GM12865 (cell line): ENCODE measurements at regions not wholly inside any gene's neighbourhood (a gene's known extent, or its start where the extent isn't known, plus 50 kb on each side); places are given as distances from the start of the nearest gene placed in this dataset.

Experiments used
- DNase-seq: peaks from one replicate; pipeline ENCODE4 v3.0.0; 2010; ENCODE audit warnings: low read depth
- H3K4me3 ChIP-seq: 2 replicates; pipeline ENCODE4 v1.5.1; 2011; ENCODE audit warnings: mild to moderate bottlenecking, low read depth, low read length, control low read depth
- TF ChIP-seq, protein P1 (sequence below): IDR thresholded peaks from 2 replicates; pipeline ENCODE4 v1.5.1; 2011; ENCODE audit warnings: low read length, control low read depth, low read depth, inconsistent platforms; ENCODE audit not compliant: insufficient read depth; ENCODE audit errors: missing control alignments

DNA sequence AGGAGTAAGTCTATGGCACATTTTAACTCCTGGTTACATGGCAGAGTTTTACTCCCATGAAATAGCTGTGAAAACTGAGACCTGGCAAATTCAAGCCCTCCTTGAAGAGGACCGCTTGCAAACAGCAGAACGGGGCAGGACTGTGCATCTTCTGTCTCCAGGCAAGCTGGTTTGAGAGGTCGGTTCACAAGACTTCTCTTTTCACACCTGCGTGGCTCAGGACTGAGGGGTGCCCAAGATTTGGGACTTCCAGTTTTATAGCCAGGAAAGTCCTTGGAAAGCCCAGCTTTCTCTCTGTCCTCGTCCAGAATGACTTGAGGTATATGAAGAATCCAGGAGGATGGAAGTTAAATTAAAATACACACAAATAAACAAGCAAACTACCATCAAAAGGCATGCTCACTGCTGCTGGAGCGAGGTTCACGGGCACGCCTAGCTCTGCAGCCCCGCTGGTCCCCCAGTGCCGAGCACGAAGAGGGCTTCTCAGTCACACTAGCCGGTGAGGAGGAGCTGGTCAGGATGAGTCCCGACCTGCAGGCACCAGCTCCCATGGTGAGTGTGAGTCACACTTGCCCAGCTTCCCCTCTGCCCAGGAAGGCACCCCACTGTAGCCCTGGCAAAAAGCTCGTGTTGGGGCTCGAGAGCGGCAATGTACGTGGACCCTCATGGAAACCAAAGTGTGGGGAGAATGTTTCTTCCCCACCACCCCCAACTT is 1382.4 kb downstream of the BRD1 start:
- TF ChIP-seq, protein P1, sequence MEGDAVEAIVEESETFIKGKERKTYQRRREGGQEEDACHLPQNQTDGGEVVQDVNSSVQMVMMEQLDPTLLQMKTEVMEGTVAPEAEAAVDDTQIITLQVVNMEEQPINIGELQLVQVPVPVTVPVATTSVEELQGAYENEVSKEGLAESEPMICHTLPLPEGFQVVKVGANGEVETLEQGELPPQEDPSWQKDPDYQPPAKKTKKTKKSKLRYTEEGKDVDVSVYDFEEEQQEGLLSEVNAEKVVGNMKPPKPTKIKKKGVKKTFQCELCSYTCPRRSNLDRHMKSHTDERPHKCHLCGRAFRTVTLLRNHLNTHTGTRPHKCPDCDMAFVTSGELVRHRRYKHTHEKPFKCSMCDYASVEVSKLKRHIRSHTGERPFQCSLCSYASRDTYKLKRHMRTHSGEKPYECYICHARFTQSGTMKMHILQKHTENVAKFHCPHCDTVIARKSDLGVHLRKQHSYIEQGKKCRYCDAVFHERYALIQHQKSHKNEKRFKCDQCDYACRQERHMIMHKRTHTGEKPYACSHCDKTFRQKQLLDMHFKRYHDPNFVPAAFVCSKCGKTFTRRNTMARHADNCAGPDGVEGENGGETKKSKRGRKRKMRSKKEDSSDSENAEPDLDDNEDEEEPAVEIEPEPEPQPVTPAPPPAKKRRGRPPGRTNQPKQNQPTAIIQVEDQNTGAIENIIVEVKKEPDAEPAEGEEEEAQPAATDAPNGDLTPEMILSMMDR = no peak
- no peak for DNase-seq
- H3K4me3 ChIP-seq = no peak overlapping the region

DNA sequence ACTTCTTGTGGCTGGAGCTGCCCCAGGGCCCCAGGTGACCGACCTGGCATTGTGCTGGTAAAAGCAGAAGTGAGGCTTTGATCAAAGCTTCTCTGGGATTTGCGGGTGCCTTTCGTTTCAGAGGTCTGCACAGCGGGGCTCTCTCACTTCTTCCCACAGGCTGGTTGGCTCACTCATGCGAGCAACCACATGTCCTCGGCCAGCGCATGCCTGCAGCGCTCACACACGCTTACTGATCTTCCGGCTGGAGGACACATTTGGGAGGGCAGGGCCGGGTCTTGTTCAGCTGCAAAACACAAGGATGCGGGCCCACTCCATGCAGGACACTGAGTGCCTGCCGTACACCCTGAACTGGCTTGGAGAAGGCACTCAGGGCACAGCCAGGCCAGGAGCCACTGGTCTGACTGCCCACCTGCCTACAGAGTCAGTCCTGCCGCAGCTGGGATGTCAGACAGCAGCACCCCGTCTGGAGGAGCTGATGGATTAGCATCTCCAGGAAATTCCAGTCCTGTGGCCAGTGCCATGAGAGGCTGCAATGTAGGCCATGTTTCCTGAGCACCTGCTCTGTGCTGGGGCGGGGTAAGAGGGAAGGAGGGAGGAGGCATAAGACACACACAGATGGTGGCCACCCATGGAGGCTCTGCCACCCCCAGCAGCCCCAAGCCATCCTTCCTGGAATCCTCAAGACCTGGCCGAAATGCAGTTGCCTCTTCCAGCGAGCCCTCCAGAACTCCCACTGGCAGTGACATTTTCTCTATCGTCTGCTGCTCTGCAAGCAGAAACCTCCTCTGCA is 1383.2 kb downstream of the BRD1 start:
- no peak overlapping the region for H3K4me3 ChIP-seq
- TF ChIP-seq, protein P1 = no peak
- peak; percentile 50 for DNase-seq

DNA sequence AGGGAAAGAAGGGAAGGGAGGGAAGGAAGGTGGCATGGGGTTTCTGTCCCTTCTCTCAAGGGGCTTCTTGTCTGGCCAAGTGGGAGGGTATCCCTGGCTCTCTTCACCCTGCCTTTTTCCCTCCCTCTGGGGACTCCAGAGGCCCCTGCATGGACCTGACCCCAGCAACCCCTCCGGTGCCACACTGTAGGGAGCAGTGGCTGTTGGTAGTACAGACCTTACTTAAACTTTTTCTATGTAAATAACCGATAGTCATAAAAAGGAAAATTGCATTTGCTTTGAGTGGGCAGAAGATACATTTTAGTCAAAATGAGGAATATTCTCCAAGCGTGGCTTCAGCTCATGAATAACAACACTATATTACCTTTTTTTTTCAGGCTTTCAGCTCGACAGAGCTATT is 1384.0 kb downstream of the BRD1 start:
- TF ChIP-seq, protein P1 = no peak
- H3K4me3 ChIP-seq = no peak overlapping the region
- DNase-seq = no peak

DNA sequence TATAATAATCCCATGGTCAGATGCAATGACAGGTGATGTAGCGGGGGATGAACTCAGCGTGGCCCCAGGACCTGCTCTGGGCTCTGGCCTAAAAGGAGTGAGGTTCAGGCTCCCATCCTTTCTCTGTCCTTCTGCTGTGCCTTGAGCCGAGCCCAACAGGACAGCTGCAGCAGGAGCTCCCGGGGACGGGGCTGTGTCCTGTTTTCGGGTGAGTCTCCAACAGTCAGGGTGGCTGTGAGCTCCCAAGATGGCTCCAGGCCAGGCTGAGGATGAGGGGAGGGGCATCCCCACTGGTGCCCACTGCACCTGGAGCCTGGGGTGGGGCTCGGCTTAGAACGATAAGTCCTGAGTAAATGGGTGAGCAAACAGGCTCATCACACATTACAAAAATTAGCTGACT is 1385.0 kb downstream of the BRD1 start:
- H3K4me3 ChIP-seq = no peak overlapping the region
- TF ChIP-seq, protein P1 = no peak
- no peak for DNase-seq

DNA sequence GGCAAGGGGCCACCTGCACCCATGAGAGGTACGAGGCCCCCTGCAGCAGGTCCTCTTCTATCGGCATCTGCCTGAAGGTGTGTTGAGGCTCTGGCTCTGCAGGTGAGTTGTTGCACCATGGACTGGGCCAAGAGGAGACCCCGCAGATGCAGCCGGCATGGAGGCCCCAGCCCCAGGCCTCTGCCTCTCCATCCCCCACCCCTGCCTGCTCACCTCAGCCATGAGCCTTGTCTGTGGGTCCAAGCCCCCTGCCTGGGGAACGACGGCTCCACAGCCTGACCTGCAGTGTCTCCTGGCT is 1386.2 kb downstream of the BRD1 start:
- no peak overlapping the region for H3K4me3 ChIP-seq
- TF ChIP-seq, protein P1 = no peak
- no peak for DNase-seq

DNA sequence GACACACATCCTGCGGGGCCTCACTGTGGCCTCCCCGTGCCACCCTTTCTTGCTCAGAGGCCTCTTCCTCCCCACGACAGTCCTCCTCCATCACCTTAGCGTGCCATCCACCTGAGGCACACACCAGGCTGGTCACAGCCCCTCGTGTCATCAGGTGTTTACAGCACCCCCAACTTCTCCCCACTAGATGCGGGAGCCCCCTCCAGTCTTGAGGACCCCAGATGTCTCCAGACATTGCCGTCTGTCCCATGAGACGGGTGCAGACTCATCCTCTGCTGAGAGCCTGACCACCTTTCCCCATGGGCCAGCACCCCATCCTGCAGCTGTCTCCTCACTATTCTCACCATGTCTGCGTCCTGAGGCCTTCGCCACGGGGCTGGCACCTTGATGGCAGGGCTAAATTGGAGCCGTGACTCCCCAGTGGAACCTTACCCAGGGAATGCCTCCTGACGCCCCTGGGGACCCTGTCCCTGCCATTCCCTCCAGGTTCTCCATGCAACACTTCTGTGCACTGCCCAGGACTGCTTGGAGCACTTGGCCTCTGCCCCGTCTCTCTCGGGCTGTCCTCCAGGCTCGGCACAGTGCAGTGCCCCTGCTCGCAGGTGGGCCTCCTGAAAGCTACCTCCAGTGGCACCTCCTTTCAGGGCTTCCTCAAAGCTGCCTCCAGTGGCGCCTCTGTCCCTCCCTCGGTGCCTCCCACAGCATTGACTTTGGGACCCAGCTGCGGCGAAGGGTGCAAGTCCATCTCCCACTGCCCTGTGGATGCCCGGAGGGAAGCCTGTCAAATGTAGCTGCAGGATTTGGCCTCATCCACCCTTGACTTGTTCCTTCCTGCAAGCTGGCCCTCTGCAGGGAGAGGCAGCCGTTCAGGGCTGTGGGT is 1386.8 kb downstream of the BRD1 start:
- H3K4me3 ChIP-seq = no peak overlapping the region
- DNase-seq = no peak
- TF ChIP-seq, protein P1 = no peak
